Upper lobe of left lung (tissue), 4 donors: ENCODE measurements at regions not wholly inside any gene's neighbourhood (a gene's known extent, or its start where the extent isn't known, plus 50 kb on each side); places are given as distances from the start of the nearest gene placed in this dataset.

ENCODE experiments used
- POLR2A ChIP-seq, 4 donors: fragments of 450-650 bp; IDR thresholded peaks; one replicate each; pipeline ENCODE4 v1.5.1; 2016 to 2017; ENCODE audit warnings: antibody characterized with exemption in 4 of 4, mild to moderate bottlenecking in 2 of 4
- TF ChIP-seq, protein P1 (sequence below), 6 experiments: fragments of 450-650 bp in 4 of 6; fragments of 200-600 bp in 2 of 6; sonication (generic) in 2 of 6; IDR thresholded peaks; one replicate each; pipeline ENCODE4 v1.5.1; 2016 to 2019; ENCODE audit warnings: antibody characterized with exemption in 6 of 6

DNA sequence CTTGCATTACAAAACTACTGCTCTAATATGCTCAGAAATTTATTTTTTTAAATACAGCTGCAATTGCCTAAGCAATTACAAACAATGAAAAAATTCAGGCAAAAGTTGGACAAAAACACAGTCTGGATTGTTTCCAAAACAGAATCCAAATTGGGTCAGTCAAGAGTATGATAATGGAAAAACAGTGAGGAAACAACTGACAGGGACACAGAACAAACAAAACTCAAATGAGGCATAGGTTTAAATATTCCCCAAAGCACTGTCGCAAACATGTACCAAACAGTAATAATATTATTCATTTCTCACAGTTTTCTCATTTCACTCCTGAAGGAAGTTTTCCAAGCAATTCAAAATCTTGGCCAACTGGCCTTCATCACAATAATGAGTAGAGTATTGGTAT lies 386.6 kb downstream of the CENPC start:
- TF ChIP-seq, protein P1, sequence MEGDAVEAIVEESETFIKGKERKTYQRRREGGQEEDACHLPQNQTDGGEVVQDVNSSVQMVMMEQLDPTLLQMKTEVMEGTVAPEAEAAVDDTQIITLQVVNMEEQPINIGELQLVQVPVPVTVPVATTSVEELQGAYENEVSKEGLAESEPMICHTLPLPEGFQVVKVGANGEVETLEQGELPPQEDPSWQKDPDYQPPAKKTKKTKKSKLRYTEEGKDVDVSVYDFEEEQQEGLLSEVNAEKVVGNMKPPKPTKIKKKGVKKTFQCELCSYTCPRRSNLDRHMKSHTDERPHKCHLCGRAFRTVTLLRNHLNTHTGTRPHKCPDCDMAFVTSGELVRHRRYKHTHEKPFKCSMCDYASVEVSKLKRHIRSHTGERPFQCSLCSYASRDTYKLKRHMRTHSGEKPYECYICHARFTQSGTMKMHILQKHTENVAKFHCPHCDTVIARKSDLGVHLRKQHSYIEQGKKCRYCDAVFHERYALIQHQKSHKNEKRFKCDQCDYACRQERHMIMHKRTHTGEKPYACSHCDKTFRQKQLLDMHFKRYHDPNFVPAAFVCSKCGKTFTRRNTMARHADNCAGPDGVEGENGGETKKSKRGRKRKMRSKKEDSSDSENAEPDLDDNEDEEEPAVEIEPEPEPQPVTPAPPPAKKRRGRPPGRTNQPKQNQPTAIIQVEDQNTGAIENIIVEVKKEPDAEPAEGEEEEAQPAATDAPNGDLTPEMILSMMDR (IDR thresholded peaks at IDR 0.05): no peak
- no peak for TF ChIP-seq POLR2A (IDR thresholded peaks at IDR 0.05)
